GM06990 (cell line): ENCODE measurements at regions not wholly inside any gene's neighbourhood (a gene's known extent, or its start where the extent isn't known, plus 50 kb on each side); places are given as distances from the start of the nearest gene placed in this dataset.

ENCODE experiments used
- DNase-seq: peaks from one replicate; pipeline ENCODE4 v3.0.0-alpha.2; 2011; ENCODE audit not compliant: insufficient read length; ENCODE audit errors: extremely low read depth
- H3K27me3 ChIP-seq: replicated peaks from 2 replicates; pipeline ENCODE4 v1.6.0; 2011; ENCODE audit warnings: low read length; ENCODE audit not compliant: control insufficient read depth, insufficient read depth
- H3K36me3 ChIP-seq: 2 replicates; pipeline ENCODE4 v1.5.1; 2011; ENCODE audit warnings: low read length; ENCODE audit not compliant: control insufficient read depth, insufficient read depth
- H3K4me3 ChIP-seq: replicated peaks from 2 replicates; pipeline ENCODE4 v1.5.1; 2011; ENCODE audit warnings: low read depth, mild to moderate bottlenecking, control low read depth, low read length
- CTCF ChIP-seq: IDR thresholded peaks from 2 replicates; pipeline ENCODE4 v1.5.1; 2011; ENCODE audit warnings: low read length, control low read depth, mild to moderate bottlenecking, inconsistent platforms; ENCODE audit not compliant: insufficient read depth, poor library complexity, severe bottlenecking

GRCh38 chr6:98092331-98092730 lies 742.0 kb upstream of the POU3F2 start:
- TF ChIP-seq CTCF, result no peak
- Histone ChIP-seq H3K27me3 (no peaks in the 10 kb centered on the region), H3K36me3 (no peaks in the 10 kb centered on the region), H3K4me3 (no peak overlapping the region)
- DNase-seq, result no peak

- no peak for TF ChIP-seq CTCF
Measured at GRCh38 chr6:98094696-98095095, 739.7 kb upstream of the POU3F2 start.

GRCh38 chr6:98107801-98108200 lies 726.6 kb upstream of the POU3F2 start:
- Histone ChIP-seq H3K4me3 (no peak overlapping the region), H3K36me3 (no peaks in the 10 kb centered on the region), H3K27me3 (no peaks in the 10 kb centered on the region)
- DNase-seq, result no peak
- TF ChIP-seq CTCF, result no peak

More at GRCh38 chr6:98094696-98095095, 739.7 kb upstream of the POU3F2 start:
- H3K27me3 ChIP-seq, result no peaks in the 10 kb centered on the region
- no peak overlapping the region for H3K4me3 ChIP-seq
- DNase-seq, result no peak
- H3K36me3 ChIP-seq, result no peaks in the 10 kb centered on the region

GRCh38 chr6:98116455-98116854 lies 717.9 kb upstream of the POU3F2 start:
- no peak overlapping the region for H3K4me3 ChIP-seq
- no peak for DNase-seq
- no peak for TF ChIP-seq CTCF
- no peaks in the 10 kb centered on the region for H3K27me3 ChIP-seq
- H3K36me3 ChIP-seq, result no peaks in the 10 kb centered on the region

- Histone ChIP-seq H3K36me3 (no peaks in the 10 kb centered on the region), H3K27me3 (no peaks in the 10 kb centered on the region), H3K4me3 (no peak overlapping the region)
- DNase-seq, result no peak
- TF ChIP-seq CTCF, result no peak
Measured at GRCh38 chr6:98117068-98117467, 717.3 kb upstream of the POU3F2 start.

- TF ChIP-seq CTCF, result no peak
- H3K36me3 ChIP-seq, result no peaks in the 10 kb centered on the region
- DNase-seq, result no peak
- no peaks in the 10 kb centered on the region for H3K27me3 ChIP-seq
- no peak overlapping the region for H3K4me3 ChIP-seq
Measured at GRCh38 chr6:98118397-98119045, 715.9 kb upstream of the POU3F2 start.
